Activated CD4-positive, alpha-beta T cell treated with anti-CD3 and anti-CD28 coated beads for 36 hours (primary cell): ENCODE measurements at regions not wholly inside any gene's neighbourhood (a gene's known extent, or its start where the extent isn't known, plus 50 kb on each side); places are given as distances from the start of the nearest gene placed in this dataset.
"Not testable (repeated sequence)": the region's sequence is repeated elsewhere in the genome, so short reads cannot be mapped to it uniquely, and the experiment has no call there.

Experiments used
- ATAC-seq: fragments of 200-7000 bp; cut with Tn5 transposase; one replicate; pipeline ENCODE4 v1.10.0; 2021; ENCODE audit warnings: mild to moderate bottlenecking, moderate library complexity
- CTCF ChIA-PET: fragments of 350-600 bp; sonication (Branson Sonifier 250); formaldehyde crosslinking; loops from one replicate; lab custom pipeline; 2021; ENCODE audit warnings: antibody characterized with exemption; lab: Charles Lee
- POLR2A ChIA-PET: fragments of 350-600 bp; sonication (Branson Sonifier 250); formaldehyde crosslinking; loops from one replicate; lab custom pipeline; 2021; ENCODE audit warnings: antibody characterized with exemption, inconsistent platforms; lab: Charles Lee
- DNase-seq: peaks from one replicate; pipeline ENCODE4 v3.0.0-alpha.2; 2020
- H3K27ac Mint-ChIP-seq: one replicate; pipeline ENCODE4 v1.8.0; 2021; ENCODE audit warnings: mixed read lengths
- H3K27me3 Mint-ChIP-seq: one replicate; pipeline ENCODE4 v1.8.0; 2021; ENCODE audit warnings: mixed read lengths
- H3K36me3 Mint-ChIP-seq: one replicate; pipeline ENCODE4 v1.8.0; 2021; ENCODE audit warnings: low read depth, mixed read lengths
- H3K4me1 Mint-ChIP-seq: one replicate; pipeline ENCODE4 v1.8.0; 2021; ENCODE audit warnings: mixed read lengths
- H3K4me3 Mint-ChIP-seq: one replicate; pipeline ENCODE4 v1.8.0; 2021; ENCODE audit warnings: mild to moderate bottlenecking, moderate library complexity, mixed read lengths
- H3K9me3 Mint-ChIP-seq: one replicate; pipeline ENCODE4 v1.8.0; 2021; ENCODE audit warnings: low read depth, mixed read lengths
- intact Hi-C, 2 experiments: fragments of 100-400 bp; cut with DNase I in 1 of 2; cut with micrococcal nuclease in 1 of 2; formaldehyde crosslinking; loops; one replicate each; pipeline versions ENCODE4 v1.14.2 to v1.15.1; 2022 to 2024; cut with DNase I, micrococcal nuclease

GRCh38 chr15:72847033-72847432, 63.5 kb upstream of the ADPGK start:
- peaks cover 28% of the 10 kb centered on the region for H3K27me3 Mint-ChIP-seq
- no peaks in the 10 kb centered on the region for H3K9me3 Mint-ChIP-seq
- CTCF ChIA-PET: no interaction called here
- ATAC-seq (no peak), DNase-seq (no peak)
- intact Hi-C loops: no loop called here
- H3K36me3 Mint-ChIP-seq: no peaks in the 10 kb centered on the region
- no peak overlapping the region for H3K4me3 Mint-ChIP-seq
- H3K27ac Mint-ChIP-seq: no peak overlapping the region
- H3K4me1 Mint-ChIP-seq: no peaks in the 10 kb centered on the region
- POLR2A ChIA-PET: no interaction called here

DNA sequence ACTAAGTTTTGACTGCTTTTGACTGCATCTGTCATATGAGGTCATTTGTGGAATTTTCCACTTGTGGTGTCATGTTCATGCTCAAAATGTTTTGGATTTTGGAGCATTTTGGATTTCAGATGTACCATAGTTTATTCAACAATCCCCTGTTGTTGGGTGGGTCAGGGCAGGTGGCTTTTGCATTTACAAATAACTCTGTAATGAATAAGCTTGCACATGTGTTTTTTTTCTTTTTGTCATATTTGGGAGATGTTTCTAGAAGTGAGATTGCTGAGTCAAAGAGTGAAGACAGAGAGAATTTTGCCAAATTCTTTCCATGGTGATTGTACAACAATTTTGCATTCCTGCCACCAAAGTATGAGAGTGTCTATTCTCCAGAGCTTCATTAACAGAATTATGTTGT, 62.4 kb upstream of the ADPGK start:
- H3K4me1 Mint-ChIP-seq: no peaks in the 10 kb centered on the region
- no peaks in the 10 kb centered on the region for H3K36me3 Mint-ChIP-seq
- ATAC-seq (no peak), DNase-seq (no peak)
- intact Hi-C loops: no loop called here
- H3K4me3 Mint-ChIP-seq: no peak overlapping the region
- no peak overlapping the region for H3K27ac Mint-ChIP-seq
- CTCF ChIA-PET: interaction anchor here (0.6 kb wide), 1 partner anchor 13 kb away, joined by 3 read pairs; no protein-coding TSS in a partner anchor
- H3K9me3 Mint-ChIP-seq: no peaks in the 10 kb centered on the region
- peaks cover 28% of the 10 kb centered on the region for H3K27me3 Mint-ChIP-seq
- POLR2A ChIA-PET: no interaction called here

DNA sequence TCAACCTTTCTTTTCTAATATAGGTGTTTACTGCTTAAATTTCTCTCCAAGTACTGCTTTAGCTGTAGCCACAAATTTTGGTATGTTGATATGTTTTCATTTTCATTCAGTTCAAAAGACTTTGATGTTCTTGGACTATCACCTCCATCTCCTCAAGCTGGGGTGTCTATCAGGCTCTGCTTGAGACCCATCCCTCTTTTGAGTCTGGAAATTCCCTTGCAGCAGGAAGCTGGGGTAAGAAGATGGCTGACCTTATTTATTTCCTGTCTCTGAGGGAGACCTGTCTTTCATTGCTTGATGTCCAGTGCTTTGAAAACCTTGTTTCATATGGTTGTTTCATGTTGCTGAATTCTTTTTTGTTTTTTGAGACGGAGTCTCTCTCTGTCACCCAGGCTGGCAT, 60.5 kb upstream of the ADPGK start:
- Mint-ChIP-seq H3K27me3 (peaks cover 22% of the 10 kb centered on the region), H3K27ac (no peak overlapping the region), H3K4me3 (no peak overlapping the region), H3K4me1 (no peaks in the 10 kb centered on the region), H3K36me3 (no peaks in the 10 kb centered on the region), H3K9me3 (no peaks in the 10 kb centered on the region)
- intact Hi-C loops: no loop called here
- no peak for DNase-seq
- ChIA-PET CTCF (no interaction called here), POLR2A (no interaction called here)
- no peak for ATAC-seq

GRCh38 chr15:72843340-72843739, 59.8 kb upstream of the ADPGK start:
- CTCF ChIA-PET, DNase-seq, H3K9me3 Mint-ChIP-seq, H3K36me3 Mint-ChIP-seq, H3K4me3 Mint-ChIP-seq, H3K4me1 Mint-ChIP-seq, intact Hi-C loops, ATAC-seq, H3K27ac Mint-ChIP-seq, POLR2A ChIA-PET: not testable (repeated sequence)
- peaks cover 17% of the 10 kb centered on the region for H3K27me3 Mint-ChIP-seq

DNA sequence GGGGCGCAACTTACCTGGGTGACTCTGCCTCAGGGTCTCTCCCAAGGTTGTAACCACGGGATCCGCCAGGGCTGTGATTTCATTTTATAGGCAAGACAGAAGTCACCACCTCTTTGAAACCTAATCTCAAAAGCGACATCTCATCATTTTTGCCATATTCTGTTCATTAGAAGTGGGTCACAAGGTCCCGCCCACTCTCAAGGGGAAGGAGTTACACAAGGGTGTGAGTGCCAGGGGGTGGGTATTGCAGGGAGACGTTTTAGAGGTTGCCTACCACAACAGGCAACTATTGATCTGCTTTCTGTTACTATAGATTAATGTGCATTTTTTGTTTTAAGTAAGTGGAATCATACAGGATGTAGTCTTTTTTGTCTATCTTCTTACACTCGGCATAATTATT, 56.6 kb upstream of the ADPGK start:
- CTCF ChIA-PET: no interaction called here
- Mint-ChIP-seq H3K9me3 (no peaks in the 10 kb centered on the region), H3K4me1 (no peaks in the 10 kb centered on the region), H3K4me3 (no peak overlapping the region), H3K27me3 (peaks cover 9% of the 10 kb centered on the region), H3K36me3 (no peaks in the 10 kb centered on the region), H3K27ac (no peak overlapping the region)
- ATAC-seq (no peak), DNase-seq (no peak)
- intact Hi-C loops: no loop called here
- POLR2A ChIA-PET: no interaction called here

DNA sequence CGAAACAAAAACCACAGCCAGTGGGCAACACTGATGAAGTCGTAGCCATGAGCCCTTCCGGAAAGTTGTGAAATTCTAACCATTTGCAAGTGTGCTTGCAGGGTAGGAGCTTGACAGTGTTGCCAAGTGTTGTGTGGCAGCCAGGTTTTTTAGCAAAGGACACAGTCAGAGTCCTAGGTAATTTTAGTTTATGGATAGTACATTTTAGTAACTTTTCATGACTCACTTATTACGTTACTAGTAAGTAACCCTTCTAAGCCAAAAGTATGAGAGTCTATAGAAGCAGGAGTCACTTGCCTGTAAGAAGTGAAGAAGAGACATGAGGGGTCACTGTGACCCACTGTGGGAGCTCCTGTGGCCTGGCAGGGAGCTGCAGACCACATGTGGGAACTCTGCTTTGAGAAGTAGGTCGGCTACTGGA, 54.8 kb upstream of the ADPGK start:
- Mint-ChIP-seq H3K4me3 (no peak overlapping the region), H3K9me3 (no peaks in the 10 kb centered on the region), H3K27ac (no peak overlapping the region), H3K27me3 (peaks cover 12% of the 10 kb centered on the region), H3K36me3 (no peaks in the 10 kb centered on the region), H3K4me1 (no peaks in the 10 kb centered on the region)
- DNase-seq (no peak), ATAC-seq (no peak)
- intact Hi-C loops: no loop called here
- ChIA-PET CTCF (interaction anchor here (0.6 to 1.3 kb wide), 2 partner anchors 12 to 374 kb away, joined by 3 read pairs; no protein-coding TSS in a partner anchor), POLR2A (no interaction called here)

DNA sequence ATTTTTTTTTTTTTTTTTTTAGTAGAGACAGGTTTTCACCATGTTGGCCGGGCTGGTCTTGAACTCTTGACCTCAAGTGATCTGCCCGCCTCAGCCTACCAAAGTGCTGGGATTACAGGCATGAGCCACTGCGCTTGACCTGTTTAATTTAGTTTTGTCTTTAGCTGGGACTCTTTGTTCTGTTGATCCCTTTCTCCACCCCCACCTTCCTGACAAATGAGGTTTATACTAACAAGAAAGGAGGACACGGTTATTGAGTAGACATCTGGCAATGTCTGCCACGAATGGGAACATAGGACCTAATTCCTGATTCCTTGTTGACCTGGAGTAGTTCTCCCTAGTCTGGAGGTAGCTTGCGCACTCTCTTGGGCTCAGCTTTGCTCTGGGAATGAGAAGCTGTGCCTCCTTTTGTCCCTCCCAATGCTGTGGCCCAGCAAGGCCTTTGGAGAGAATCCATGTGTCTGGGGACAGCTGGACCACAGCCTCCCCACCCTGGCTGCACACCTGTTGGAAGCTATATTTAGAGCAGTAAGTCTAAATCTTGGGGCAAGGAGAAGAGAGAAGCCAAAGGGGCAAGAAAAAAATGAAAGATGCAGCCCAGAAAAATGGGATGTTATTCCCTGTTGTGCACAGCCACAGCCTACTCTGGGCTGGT, 53.2 kb upstream of the ADPGK start:
- ChIA-PET POLR2A (no interaction called here), CTCF (interaction anchor here (1.3 kb wide), 1 partner anchor 13 kb away, joined by 3 read pairs; no protein-coding TSS in a partner anchor)
- no peak overlapping the region for H3K4me3 Mint-ChIP-seq
- DNase-seq: no peak
- ATAC-seq: no peak
- no peak overlapping the region for H3K27ac Mint-ChIP-seq
- intact Hi-C loops: no loop called here
- no peaks in the 10 kb centered on the region for H3K36me3 Mint-ChIP-seq
- no peaks in the 10 kb centered on the region for H3K4me1 Mint-ChIP-seq
- H3K9me3 Mint-ChIP-seq: no peaks in the 10 kb centered on the region
- H3K27me3 Mint-ChIP-seq: peaks cover 13% of the 10 kb centered on the region

DNA sequence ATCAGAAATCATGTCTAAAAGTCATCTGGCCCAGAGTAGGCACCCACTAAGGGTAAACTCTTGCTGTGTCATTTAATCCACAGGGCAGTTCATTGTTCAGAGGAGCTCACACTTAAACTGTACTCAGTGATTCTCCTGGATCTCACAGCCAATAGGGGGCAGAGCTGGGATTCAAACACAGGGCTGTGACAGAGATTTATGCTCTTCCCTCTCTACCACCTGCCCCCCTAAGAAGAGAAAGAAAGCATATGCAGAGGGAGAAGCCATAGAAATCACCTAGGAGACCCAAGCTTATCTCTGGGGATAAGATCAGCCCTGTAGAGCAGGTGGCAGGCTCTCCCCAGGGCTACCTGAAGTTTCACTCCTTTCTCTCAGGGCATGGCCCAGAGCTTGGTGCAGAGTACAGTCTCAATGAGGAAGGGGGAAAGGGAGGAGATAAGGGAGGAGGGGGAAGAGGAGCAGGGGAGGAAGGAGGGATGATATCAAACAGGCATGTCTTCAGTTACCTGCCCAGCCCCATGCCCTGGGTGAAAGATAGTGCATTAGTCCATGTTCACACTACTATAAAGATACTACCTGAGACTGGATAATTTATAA, 51.8 kb upstream of the ADPGK start:
- DNase-seq: no peak
- intact Hi-C loops: no loop called here
- Mint-ChIP-seq H3K9me3 (no peaks in the 10 kb centered on the region), H3K4me3 (no peak overlapping the region), H3K36me3 (no peaks in the 10 kb centered on the region), H3K27me3 (peaks cover 18% of the 10 kb centered on the region), H3K4me1 (no peaks in the 10 kb centered on the region), H3K27ac (no peak overlapping the region)
- no peak for ATAC-seq
- ChIA-PET CTCF (no interaction called here), POLR2A (no interaction called here)

DNA sequence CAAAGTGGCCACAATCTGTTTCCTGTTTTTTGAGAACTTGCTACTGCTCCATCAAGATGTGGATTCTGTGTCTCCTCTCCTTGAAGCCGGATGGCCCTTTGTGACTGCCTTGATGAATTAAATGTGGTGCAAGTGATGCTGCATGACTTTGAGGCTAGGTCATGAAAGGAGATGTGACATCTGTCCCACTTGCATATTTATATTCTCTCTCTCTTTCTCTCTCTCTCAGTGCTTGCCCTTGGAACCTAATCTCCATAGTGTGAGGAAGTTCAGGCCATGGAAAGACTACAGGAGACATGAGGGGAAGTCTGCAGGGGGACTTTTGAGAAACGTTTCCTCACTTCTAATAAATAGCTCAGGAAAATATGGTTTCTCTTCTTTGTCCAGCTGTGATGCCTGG, 50.0 kb upstream of the ADPGK start:
- DNase-seq: no peak
- intact Hi-C loops: no loop called here
- CTCF ChIA-PET: interaction anchor here (1.0 to 1.4 kb wide), 3 partner anchors 8 to 101 kb away, joined by 3 to 5 read pairs (median 3); no protein-coding TSS in a partner anchor

More for the DNA sequence above, 50.0 kb upstream of the ADPGK start:
- POLR2A ChIA-PET: no interaction called here
- Mint-ChIP-seq H3K27ac (no peak overlapping the region), H3K36me3 (no peaks in the 10 kb centered on the region), H3K4me1 (no peaks in the 10 kb centered on the region), H3K27me3 (peaks cover 18% of the 10 kb centered on the region), H3K4me3 (no peak overlapping the region), H3K9me3 (no peaks in the 10 kb centered on the region)
- ATAC-seq: no peak
